Osteoblast (primary cell): ENCODE measurements at regions not wholly inside any gene's neighbourhood (a gene's known extent, or its start where the extent isn't known, plus 50 kb on each side); places are given as distances from the start of the nearest gene placed in this dataset.

Source experiments
- DNase-seq: peaks from one replicate; pipeline ENCODE4 v3.0.0; 2011; ENCODE audit warnings: low spot score, mixed read lengths; ENCODE audit not compliant: insufficient read length; ENCODE audit errors: missing footprints
- H2AFZ ChIP-seq: 2 replicates; pipeline ENCODE4 v1.6.0; 2011; ENCODE audit warnings: mild to moderate bottlenecking, low read length
- H3K27ac ChIP-seq: 2 replicates; pipeline ENCODE4 v1.5.1; 2011; ENCODE audit warnings: mild to moderate bottlenecking, low read depth, low read length, moderate library complexity
- H3K27me3 ChIP-seq: 2 replicates; pipeline ENCODE4 v1.6.0; 2012; ENCODE audit warnings: mild to moderate bottlenecking, control low read depth, inconsistent platforms, low read length, moderate library complexity; ENCODE audit not compliant: insufficient read depth
- H3K36me3 ChIP-seq: 2 replicates; pipeline ENCODE4 v1.5.1; 2011; ENCODE audit warnings: mild to moderate bottlenecking, low read length, control low read depth, moderate library complexity; ENCODE audit not compliant: insufficient read depth
- H3K4me1 ChIP-seq: 2 replicates; pipeline ENCODE4 v1.5.1; 2011; ENCODE audit warnings: mild to moderate bottlenecking, low read length, control low read depth, moderate library complexity; ENCODE audit not compliant: insufficient read depth
- H3K4me2 ChIP-seq: 2 replicates; pipeline ENCODE4 v1.6.0; 2011; ENCODE audit warnings: mild to moderate bottlenecking, low read length; ENCODE audit not compliant: insufficient read depth
- H3K4me3 ChIP-seq: fragments of 200-600 bp; sonication (generic); 3 replicates; pipeline ENCODE4 v1.5.1; 2012; ENCODE audit warnings: mild to moderate bottlenecking, low read length, inconsistent platforms; ENCODE audit not compliant: insufficient read depth
- H3K79me2 ChIP-seq: 2 replicates; pipeline ENCODE4 v1.6.0; 2012; ENCODE audit warnings: mild to moderate bottlenecking, low read length, control low read depth, inconsistent platforms; ENCODE audit not compliant: insufficient read depth
- H3K9me3 ChIP-seq: 2 replicates; pipeline ENCODE4 v1.5.1; 2011; ENCODE audit warnings: low read depth, low read length, control low read depth
- H4K20me1 ChIP-seq: 2 replicates; pipeline ENCODE4 v1.6.0; 2012; ENCODE audit warnings: mild to moderate bottlenecking, low read length, control low read depth; ENCODE audit not compliant: insufficient read depth
- CTCF ChIP-seq: IDR thresholded peaks from 2 replicates; pipeline ENCODE4 v1.5.1; 2011; ENCODE audit warnings: mild to moderate bottlenecking, low read depth, low read length, moderate library complexity; ENCODE audit errors: extremely low read depth

GRCh38 chr4:81580346-81580993 lies 108.8 kb upstream of the RASGEF1B start:
- Histone ChIP-seq H3K9me3 (no peaks in the 10 kb centered on the region), H3K4me1 (no peaks in the 10 kb centered on the region), H4K20me1 (no peaks in the 10 kb centered on the region), H3K4me2 (no peak overlapping the region), H3K27me3 (no peaks in the 10 kb centered on the region), H2AFZ (no peak overlapping the region), H3K4me3 (no peak overlapping the region), H3K27ac (no peak overlapping the region), H3K36me3 (no peaks in the 10 kb centered on the region), H3K79me2 (no peaks in the 10 kb centered on the region)
- no peak for TF ChIP-seq CTCF
- DNase-seq: no peak

DNA sequence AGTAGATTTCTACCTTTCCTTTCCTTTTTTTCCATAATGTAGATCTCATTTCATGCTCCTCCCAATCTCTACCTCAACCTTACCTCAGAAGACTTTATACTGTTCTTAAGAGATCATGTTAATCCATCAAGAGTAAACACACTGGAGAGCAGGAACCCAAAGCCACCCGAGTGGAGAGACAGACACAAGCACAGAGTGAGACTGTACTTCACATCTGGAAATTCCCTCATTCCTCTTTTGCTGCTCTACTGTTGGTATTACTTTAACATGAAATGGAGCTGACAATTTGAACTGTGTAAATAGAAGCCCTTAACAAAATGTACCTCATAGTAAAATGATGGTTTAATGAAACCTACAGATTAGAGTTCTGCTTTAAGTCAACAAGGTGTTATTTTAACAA lies 105.7 kb upstream of the RASGEF1B start:
- no peaks in the 10 kb centered on the region for H3K79me2 ChIP-seq
- H3K36me3 ChIP-seq: no peaks in the 10 kb centered on the region
- TF ChIP-seq CTCF: no peak
- no peaks in the 10 kb centered on the region for H3K27me3 ChIP-seq
- H3K4me3 ChIP-seq: no peak overlapping the region
- H4K20me1 ChIP-seq: no peaks in the 10 kb centered on the region
- H3K9me3 ChIP-seq: no peaks in the 10 kb centered on the region
- no peak for DNase-seq
- no peak overlapping the region for H3K4me2 ChIP-seq
- H2AFZ ChIP-seq: no peak overlapping the region
- no peak overlapping the region for H3K27ac ChIP-seq
- no peaks in the 10 kb centered on the region for H3K4me1 ChIP-seq

GRCh38 chr4:81574991-81575390 lies 103.3 kb upstream of the RASGEF1B start:
- Histone ChIP-seq H3K4me1 (no peaks in the 10 kb centered on the region), H3K79me2 (no peaks in the 10 kb centered on the region), H3K9me3 (no peaks in the 10 kb centered on the region), H4K20me1 (no peaks in the 10 kb centered on the region), H3K4me3 (no peak overlapping the region), H2AFZ (no peak overlapping the region), H3K27me3 (no peaks in the 10 kb centered on the region), H3K27ac (no peak overlapping the region), H3K4me2 (no peak overlapping the region), H3K36me3 (no peaks in the 10 kb centered on the region)
- DNase-seq: no peak
- no peak for TF ChIP-seq CTCF

- Histone ChIP-seq H3K4me3 (no peak overlapping the region), H3K4me2 (no peak overlapping the region), H4K20me1 (no peaks in the 10 kb centered on the region), H3K4me1 (no peaks in the 10 kb centered on the region), H3K79me2 (no peaks in the 10 kb centered on the region), H3K36me3 (no peaks in the 10 kb centered on the region), H2AFZ (no peak overlapping the region), H3K9me3 (no peaks in the 10 kb centered on the region), H3K27me3 (no peaks in the 10 kb centered on the region), H3K27ac (no peak overlapping the region)
- no peak for TF ChIP-seq CTCF
- DNase-seq: no peak
These were observed 102.1 kb upstream of the RASGEF1B start for GRCh38 chr4:81573840-81574239.
